Bronchial epithelial cell (primary cell): ENCODE measurements at regions not wholly inside any gene's neighbourhood (a gene's known extent, or its start where the extent isn't known, plus 50 kb on each side); places are given as distances from the start of the nearest gene placed in this dataset.
"Not testable (repeated sequence)": the region's sequence is repeated elsewhere in the genome, so short reads cannot be mapped to it uniquely, and the experiment has no call there.

Experiments used
- DNase-seq: peaks from one replicate; pipeline ENCODE4 v3.0.0-alpha.2; 2010; ENCODE audit warnings: low read depth
- FAIRE-seq: peaks from 2 replicates; lab custom pipeline; 2011; peaks lifted over from hg19 to GRCh38; lab: Jason Lieb, UNC
- H3K27me3 ChIP-seq: 2 replicates; pipeline ENCODE4 v1.5.1; 2011; ENCODE audit warnings: low read length; ENCODE audit not compliant: control insufficient read depth, insufficient read depth
- H3K36me3 ChIP-seq: 2 replicates; pipeline ENCODE4 v1.5.1; 2011; ENCODE audit warnings: low read length; ENCODE audit not compliant: control insufficient read depth, insufficient read depth
- H3K4me3 ChIP-seq: 2 replicates; pipeline ENCODE4 v1.5.1; 2011; ENCODE audit warnings: mild to moderate bottlenecking, low read depth, low read length, control low read depth
- TF ChIP-seq, protein P1 (sequence below): IDR thresholded peaks from 2 replicates; pipeline ENCODE4 v1.5.1; 2011; ENCODE audit warnings: mild to moderate bottlenecking, moderate library complexity, low read length, control low read depth, inconsistent platforms; ENCODE audit not compliant: insufficient read depth, severe bottlenecking

DNA sequence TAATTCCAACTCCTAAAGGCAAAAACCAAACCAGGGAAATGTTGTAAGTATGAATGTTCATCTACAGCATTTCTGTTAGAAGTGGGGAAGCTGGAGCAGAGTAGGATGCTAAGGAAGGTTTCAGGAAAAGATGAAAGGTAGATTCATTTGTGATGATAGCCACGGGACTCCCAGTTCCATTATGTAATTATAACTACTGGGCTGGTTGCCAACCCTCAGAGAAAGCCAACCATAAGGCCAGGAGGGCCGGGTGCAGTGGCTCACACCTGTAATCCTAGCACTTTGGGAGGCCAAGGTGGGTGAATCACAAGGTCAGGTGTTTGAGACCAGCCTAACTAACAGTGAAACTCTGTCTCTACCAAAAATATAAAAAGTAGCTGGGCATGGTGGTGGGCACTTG lies 288.9 kb upstream of the ETAA1 start:
- Histone ChIP-seq H3K36me3 (no peaks in the 10 kb centered on the region), H3K4me3 (no peak overlapping the region), H3K27me3 (no peaks in the 10 kb centered on the region)
- DNase-seq (peak; percentile 8), FAIRE-seq (no peak)
- TF ChIP-seq, protein P1, sequence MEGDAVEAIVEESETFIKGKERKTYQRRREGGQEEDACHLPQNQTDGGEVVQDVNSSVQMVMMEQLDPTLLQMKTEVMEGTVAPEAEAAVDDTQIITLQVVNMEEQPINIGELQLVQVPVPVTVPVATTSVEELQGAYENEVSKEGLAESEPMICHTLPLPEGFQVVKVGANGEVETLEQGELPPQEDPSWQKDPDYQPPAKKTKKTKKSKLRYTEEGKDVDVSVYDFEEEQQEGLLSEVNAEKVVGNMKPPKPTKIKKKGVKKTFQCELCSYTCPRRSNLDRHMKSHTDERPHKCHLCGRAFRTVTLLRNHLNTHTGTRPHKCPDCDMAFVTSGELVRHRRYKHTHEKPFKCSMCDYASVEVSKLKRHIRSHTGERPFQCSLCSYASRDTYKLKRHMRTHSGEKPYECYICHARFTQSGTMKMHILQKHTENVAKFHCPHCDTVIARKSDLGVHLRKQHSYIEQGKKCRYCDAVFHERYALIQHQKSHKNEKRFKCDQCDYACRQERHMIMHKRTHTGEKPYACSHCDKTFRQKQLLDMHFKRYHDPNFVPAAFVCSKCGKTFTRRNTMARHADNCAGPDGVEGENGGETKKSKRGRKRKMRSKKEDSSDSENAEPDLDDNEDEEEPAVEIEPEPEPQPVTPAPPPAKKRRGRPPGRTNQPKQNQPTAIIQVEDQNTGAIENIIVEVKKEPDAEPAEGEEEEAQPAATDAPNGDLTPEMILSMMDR = no peak

DNA sequence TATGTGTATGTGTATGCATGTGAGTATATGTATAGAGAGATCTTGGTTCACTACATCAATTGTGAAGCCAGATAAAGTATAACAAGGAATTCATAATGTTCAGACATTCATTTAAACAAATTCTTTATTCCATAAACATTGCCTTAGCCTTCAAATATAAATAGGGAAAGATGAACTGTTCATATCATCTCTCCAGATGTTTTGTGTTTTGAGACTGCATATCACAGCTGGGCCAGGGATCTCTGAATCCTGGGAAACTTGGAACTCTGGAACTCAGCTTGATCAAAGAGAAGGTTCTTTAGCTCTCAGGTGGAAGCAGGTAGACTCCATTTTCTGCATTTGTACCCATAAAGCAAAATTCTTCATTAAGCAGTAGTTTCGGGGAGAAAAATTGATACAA lies 272.6 kb upstream of the ETAA1 start:
- no peak for FAIRE-seq
- Histone ChIP-seq H3K4me3 (no peak overlapping the region), H3K36me3 (no peaks in the 10 kb centered on the region), H3K27me3 (no peaks in the 10 kb centered on the region)
- TF ChIP-seq, protein P1 = no peak
- DNase-seq = no peak

DNA sequence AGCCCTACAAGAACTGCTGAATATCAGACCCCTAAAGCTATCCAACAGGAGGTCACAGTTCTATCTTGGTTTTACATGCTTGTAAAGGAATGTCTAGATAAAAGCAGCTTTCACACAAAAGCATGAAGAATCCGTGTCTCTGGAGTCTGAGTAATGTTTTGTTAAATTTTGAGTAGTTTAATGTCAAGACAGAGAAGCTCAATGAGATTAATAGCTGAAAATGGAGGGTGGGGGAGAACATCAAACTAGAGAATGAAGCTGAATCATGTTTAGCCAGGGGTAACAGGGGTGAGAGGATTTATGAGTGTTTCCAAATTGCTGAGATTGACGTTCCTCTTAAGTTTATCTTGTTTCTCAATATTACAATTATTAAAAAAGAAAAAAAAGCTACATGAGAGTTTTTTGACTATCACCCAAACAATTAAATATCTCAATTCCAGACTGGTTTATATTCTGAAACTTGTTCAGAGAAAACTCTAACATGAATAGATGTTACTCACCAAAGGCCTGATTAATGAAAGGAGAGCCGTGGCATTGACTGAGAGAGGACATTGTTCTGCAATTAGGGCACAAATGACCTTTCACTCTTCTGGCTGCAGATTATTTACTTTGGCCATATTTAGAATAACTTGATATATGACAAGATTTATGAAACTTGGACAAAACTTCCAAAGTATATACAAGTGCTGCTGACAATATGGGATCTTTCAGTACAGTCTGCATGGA lies 266.4 kb upstream of the ETAA1 start:
- TF ChIP-seq, protein P1 = no peak
- Histone ChIP-seq H3K36me3 (no peaks in the 10 kb centered on the region), H3K4me3 (no peak overlapping the region), H3K27me3 (no peaks in the 10 kb centered on the region)
- FAIRE-seq = no peak
- no peak for DNase-seq

DNA sequence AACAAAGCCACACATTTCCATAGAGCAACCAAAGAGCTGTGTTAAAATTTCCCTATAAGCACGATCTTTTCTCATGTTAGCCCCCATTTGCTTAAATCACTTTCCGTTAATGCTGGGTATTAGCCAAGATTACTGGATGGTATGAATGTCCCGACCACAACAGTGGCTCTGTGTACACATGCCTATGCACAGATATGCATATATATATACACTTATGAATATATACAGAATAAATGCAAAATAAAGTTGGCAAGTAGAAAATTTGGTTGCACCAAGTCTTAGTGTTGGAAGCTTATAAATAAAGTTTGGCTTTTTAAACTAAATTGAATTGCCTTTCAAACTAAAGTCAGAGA lies 265.9 kb upstream of the ETAA1 start:
- FAIRE-seq (no peak), DNase-seq (no peak)
- Histone ChIP-seq H3K27me3 (no peaks in the 10 kb centered on the region), H3K36me3 (no peaks in the 10 kb centered on the region), H3K4me3 (no peak overlapping the region)
- TF ChIP-seq, protein P1 = no peak

DNA sequence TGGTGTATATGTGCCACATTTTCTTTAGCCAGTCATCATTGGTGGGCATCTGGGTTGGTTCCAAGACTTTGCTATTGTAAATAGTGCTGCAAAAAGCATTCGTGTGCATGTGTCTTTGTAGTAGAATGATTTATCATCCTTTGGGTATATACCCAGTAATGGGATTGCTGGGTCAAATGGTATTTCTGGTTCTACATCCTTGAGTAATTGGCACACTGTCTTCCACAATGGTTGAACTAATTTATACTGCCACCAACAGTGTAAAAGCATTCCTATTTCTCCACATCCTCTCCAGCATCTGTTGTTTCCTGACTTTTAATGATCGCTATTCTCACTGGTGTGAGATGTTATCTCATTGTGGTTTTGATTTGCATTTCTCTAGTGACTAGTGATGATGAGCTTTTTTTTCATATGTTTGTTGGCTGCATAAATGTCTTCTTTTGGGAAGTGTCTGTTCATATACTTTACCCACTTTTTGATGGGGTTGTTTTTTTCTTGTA lies 264.6 kb upstream of the ETAA1 start:
- H3K4me3 ChIP-seq, H3K36me3 ChIP-seq, DNase-seq, FAIRE-seq, H3K27me3 ChIP-seq: not testable (repeated sequence)

DNA sequence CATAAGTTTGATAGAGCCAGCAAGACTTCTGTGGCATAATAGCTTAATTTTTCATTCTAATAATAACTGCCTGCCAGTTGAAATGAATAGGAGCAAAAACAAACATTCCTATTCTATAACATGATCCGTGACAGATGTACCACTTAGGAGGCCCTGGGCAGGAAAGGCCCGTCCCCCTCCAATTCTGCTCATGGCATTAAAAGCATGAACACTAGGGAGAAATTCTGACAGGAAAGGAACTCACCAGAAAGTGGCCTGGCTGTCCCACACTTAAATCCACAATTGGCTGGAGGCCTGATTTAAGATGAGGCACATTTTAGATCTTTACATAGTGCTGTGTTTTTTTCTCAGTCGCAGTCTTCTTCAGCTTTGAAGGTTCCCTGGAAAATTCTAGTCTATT lies 261.9 kb upstream of the ETAA1 start:
- Histone ChIP-seq H3K27me3 (no peaks in the 10 kb centered on the region), H3K4me3 (no peak overlapping the region), H3K36me3 (no peaks in the 10 kb centered on the region)
- TF ChIP-seq, protein P1 = no peak
- DNase-seq = no peak
- FAIRE-seq = no peak
